HepG2 (cell line): ENCODE measurements at regions not wholly inside any gene's neighbourhood (a gene's known extent, or its start where the extent isn't known, plus 50 kb on each side); places are given as distances from the start of the nearest gene placed in this dataset.

Source experiments
- ATAC-seq: fragments of 200-7000 bp; cut with Tn5 transposase; 3 replicates; pipeline ENCODE4 v1.9.1; 2020; ENCODE audit warnings: mild to moderate bottlenecking, moderate library complexity
- BruUV-seq: library from RNA; stranded (reverse); fragments of 400-500 nt; replicated peaks from 2 replicates; lab custom pipeline; 2021; lab: Mats Ljungman, UMichigan
- CTCF ChIA-PET: fragments of 300-600 bp; formaldehyde crosslinking; extraction: SDS; loops from one replicate; lab custom pipeline; 2021; ENCODE audit warnings: low total read pairs, inconsistent platforms, low intra/inter-chr PET ratio; lab: Yijun Ruan, JAX
- POLR2A ChIA-PET: fragments of 350-600 bp; sonication (Branson Sonifier 250); formaldehyde crosslinking; loops from one replicate; lab custom pipeline; 2020; ENCODE audit warnings: antibody characterized with exemption, inconsistent platforms; lab: Yijun Ruan, JAX
- DNase-seq: peaks from one replicate; pipeline ENCODE4 v3.0.0-alpha.2; 2015; ENCODE audit warnings: low spot score
- FAIRE-seq: peaks from 3 replicates; lab custom pipeline; 2011; peaks lifted over from hg19 to GRCh38; lab: Jason Lieb, UNC
- H2AFZ ChIP-seq: one replicate; pipeline ENCODE4 v1.6.1; 2011; ENCODE audit warnings: low read length, inconsistent platforms
- H3K27ac ChIP-seq: fragments of 300-600 bp; 3 replicates; pipeline ENCODE4 v1.8.0; 2011; ENCODE audit warnings: mixed run types, mild to moderate bottlenecking, mixed read lengths, low read length, inconsistent platforms; ENCODE audit not compliant: insufficient read depth; ENCODE audit errors: extremely low read length
- H3K27me3 ChIP-seq, 2 experiments: fragments of 200-600 bp in 1 of 2; 2 replicates in 1 of 2; 3 replicates in 1 of 2; pipeline versions ENCODE4 v1.6.0 to v1.8.0; 2011; ENCODE audit warnings: low read length in 2 of 2, mild to moderate bottlenecking in 2 of 2, moderate library complexity in 2 of 2, inconsistent platforms in 1 of 2; ENCODE audit not compliant: insufficient read depth in 2 of 2, control insufficient read depth in 1 of 2
- H3K36me3 ChIP-seq, 2 experiments: fragments of 200-600 bp in 1 of 2; replicated peaks in 1 of 2; 2 replicates in 1 of 2; 3 replicates in 1 of 2; pipeline versions ENCODE4 v1.5.1 to v1.8.0; 2011; ENCODE audit warnings: low read length in 2 of 2, inconsistent platforms in 1 of 2; ENCODE audit not compliant: insufficient read depth in 2 of 2, control insufficient read depth in 1 of 2
- H3K4me1 ChIP-seq: 2 replicates; pipeline ENCODE4 v1.5.1; 2012; ENCODE audit warnings: low read length, inconsistent platforms; ENCODE audit not compliant: insufficient read depth
- H3K4me2 ChIP-seq: 2 replicates; pipeline ENCODE4 v1.6.0; 2011; ENCODE audit warnings: low read depth, low read length, inconsistent platforms
- H3K4me3 ChIP-seq, 3 experiments: fragments of 200-600 bp in 1 of 3; sonication (generic), shearing (Covaris generic) in 1 of 3; replicated peaks in 1 of 3; 2 replicates each; pipeline ENCODE4 v1.5.1; 2011 to 2016; ENCODE audit warnings: low read length in 3 of 3, inconsistent platforms in 2 of 3, low read depth in 2 of 3, mild to moderate bottlenecking in 2 of 3, control low read depth in 1 of 3, mixed read lengths in 1 of 3; ENCODE audit not compliant: insufficient read depth in 1 of 3
- H3K79me2 ChIP-seq: one replicate; pipeline ENCODE4 v1.6.1; 2011; ENCODE audit warnings: low read length, inconsistent platforms; ENCODE audit not compliant: insufficient read depth
- H3K9ac ChIP-seq: 2 replicates; pipeline ENCODE4 v1.6.0; 2011; ENCODE audit warnings: mild to moderate bottlenecking, low read depth, low read length, inconsistent platforms; ENCODE audit not compliant: insufficient read depth
- H3K9me3 ChIP-seq: 2 replicates; pipeline ENCODE4 v1.5.1; 2012; ENCODE audit warnings: mild to moderate bottlenecking, low read length
- H4K20me1 ChIP-seq: 2 replicates; pipeline ENCODE4 v1.6.0; 2011; ENCODE audit warnings: inconsistent platforms, mild to moderate bottlenecking, low read length, moderate library complexity; ENCODE audit not compliant: insufficient read depth
- FOXK2 ChIP-seq: fragments of 450-650 bp; IDR thresholded peaks from 2 replicates; pipeline ENCODE4 v1.6.1; 2016
- GABPA ChIP-seq, 2 experiments: IDR thresholded peaks; 2 replicates each; pipeline ENCODE4 v1.6.1; 2011 to 2016; ENCODE audit warnings: low read depth in 2 of 2, low read length in 1 of 2, missing biosample characterization in 1 of 2, missing genetic modification characterization in 1 of 2
- KLF12 ChIP-seq: sonication (generic); formaldehyde crosslinking; IDR thresholded peaks from 2 replicates; pipeline ENCODE4 v1.4.0; 2020; ENCODE audit warnings: missing genetic modification reagents, borderline replicate concordance
- SOX13 ChIP-seq, 3 experiments: fragments of 450-650 bp in 1 of 3; sonication (generic) in 1 of 3; formaldehyde crosslinking in 1 of 3; IDR thresholded peaks in 2 of 3; conservative IDR thresholded peaks in 1 of 3; 2 replicates each; pipeline versions ENCODE4 v1.5.0 to v1.6.1; 2016 to 2020; ENCODE audit warnings: antibody characterized with exemption in 1 of 3, mild to moderate bottlenecking in 1 of 3, missing compliant biosample characterization in 1 of 3, missing genetic modification reagents in 1 of 3, moderate library complexity in 1 of 3
- TOPORS ChIP-seq: sonication (generic); formaldehyde crosslinking; IDR thresholded peaks from 2 replicates; pipeline ENCODE4 v1.8.0; 2023; ENCODE audit warnings: mild to moderate bottlenecking, missing genetic modification reagents
- ZBTB21 ChIP-seq: sonication (generic); formaldehyde crosslinking; IDR thresholded peaks from 2 replicates; pipeline ENCODE4 v1.4.0; 2020; ENCODE audit warnings: missing genetic modification reagents
- ZGPAT ChIP-seq: IDR thresholded peaks from 2 replicates; pipeline ENCODE4 v1.6.1; 2016; ENCODE audit warnings: mild to moderate bottlenecking
- ZKSCAN8 ChIP-seq: IDR thresholded peaks from 2 replicates; pipeline ENCODE4 v1.6.1; 2016; ENCODE audit warnings: borderline replicate concordance, missing genetic modification reagents, missing compliant biosample characterization
- ZNF10 ChIP-seq: sonication (generic); formaldehyde crosslinking; IDR thresholded peaks from 2 replicates; pipeline ENCODE4 v1.4.0; 2020; ENCODE audit warnings: mild to moderate bottlenecking, low read depth, missing genetic modification reagents, borderline replicate concordance
- ZNF33B ChIP-seq: sonication (generic); formaldehyde crosslinking; IDR thresholded peaks from 2 replicates; pipeline ENCODE4 v1.5.1; 2020; ENCODE audit warnings: mild to moderate bottlenecking, missing genetic modification reagents
- ZNF382 ChIP-seq: sonication (generic); formaldehyde crosslinking; IDR thresholded peaks from 2 replicates; pipeline ENCODE4 v1.5.0; 2020; ENCODE audit warnings: missing genetic modification reagents, mild to moderate bottlenecking, borderline replicate concordance
- ZNF7 ChIP-seq: IDR thresholded peaks from 2 replicates; pipeline ENCODE4 v1.6.1; 2016; ENCODE audit warnings: missing biosample characterization, missing genetic modification reagents
- WGBS: methylation state at CpG from one replicate; pipeline ENCODE4 v1.1.6; 2017; ENCODE audit warnings: low lambda C conversion rate; 5-methylcytosine and 5-hydroxymethylcytosine counted together
- in situ Hi-C: cut with HindIII; loops from 2 replicates; pipeline ENCODE4 v1.10.0; 2017; ENCODE audit warnings: low pct_unique_long_range_greater_than_20kb; ENCODE audit not compliant: extremely low pct_ligation_motif_present
- intact Hi-C: fragments of 100-400 bp; cut with micrococcal nuclease; formaldehyde crosslinking; loops from one replicate; pipeline ENCODE4 v1.10.0; 2022; ENCODE audit not compliant: unreplicated experiment

DNA sequence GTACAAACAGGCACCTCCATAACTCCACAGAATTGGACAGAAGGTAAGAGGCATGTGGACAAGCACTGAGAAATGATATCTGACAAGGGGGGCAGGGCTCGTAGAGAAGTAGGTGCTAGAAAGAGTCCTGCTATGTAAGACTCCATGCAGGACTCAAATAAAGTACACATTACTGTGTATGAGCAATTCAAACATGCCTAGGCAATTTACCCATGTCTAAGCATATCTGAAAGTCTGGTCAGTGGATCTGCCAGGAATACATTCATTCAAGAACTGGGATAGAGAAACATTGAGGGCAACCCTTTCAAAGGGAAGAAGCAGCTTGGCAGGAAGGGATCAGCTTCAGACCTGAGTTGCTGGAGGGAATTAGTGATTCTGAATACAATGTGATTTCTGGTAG, 174.1 kb upstream of the MCTP2 start:
- DNase-seq (no peak), ATAC-seq (no peak), FAIRE-seq (no peak)
- no TSS peak for BruUV-seq
- H3K9ac ChIP-seq: no peak overlapping the region
- POLR2A ChIA-PET: no interaction called here
- H3K4me2 ChIP-seq: no peak overlapping the region
- no peaks in the 10 kb centered on the region for H3K9me3 ChIP-seq
- in situ Hi-C loops: no loop called here
- H2AFZ ChIP-seq: no peak overlapping the region
- CTCF ChIA-PET: no interaction called here
- intact Hi-C loops: no loop called here
- H3K4me3 ChIP-seq: no peak overlapping the region
- H3K27ac ChIP-seq: no peak overlapping the region
- H4K20me1 ChIP-seq: no peaks in the 10 kb centered on the region
- WGBS: 0% methylated on average over 1 of the region's 1 CpG
- no peaks in the 10 kb centered on the region for H3K27me3 ChIP-seq
- no peaks in the 10 kb centered on the region for H3K36me3 ChIP-seq
- H3K79me2 ChIP-seq: no peaks in the 10 kb centered on the region
- H3K4me1 ChIP-seq: no peaks in the 10 kb centered on the region
- TF ChIP-seq GABPA (IDR thresholded peaks at IDR 0.05; ENCODE audit: low read depth, low read length): no peak
- TF ChIP-seq GABPA (CRISPR knock-in tag; IDR thresholded peaks at IDR 0.05; ENCODE audit: low read depth): no peak
- TF ChIP-seq ZNF7: no peak
- TF ChIP-seq ZBTB21 (CRISPR knock-in tag): no peak
- no peak for TF ChIP-seq ZNF10 (CRISPR knock-in tag)
- TF ChIP-seq KLF12 (CRISPR knock-in tag): no peak
- no peak for TF ChIP-seq ZNF382 (CRISPR knock-in tag)
- no peak for TF ChIP-seq FOXK2
- no peak for TF ChIP-seq ZGPAT (CRISPR knock-in tag)

- no TSS peak for BruUV-seq
- ATAC-seq: no peak
- FAIRE-seq: no peak
- no peaks in the 10 kb centered on the region for H3K9me3 ChIP-seq
- POLR2A ChIA-PET: no interaction called here
- H3K4me3 ChIP-seq: no peak overlapping the region
- H3K36me3 ChIP-seq: no peaks in the 10 kb centered on the region
- H3K4me1 ChIP-seq: no peaks in the 10 kb centered on the region
- H3K27me3 ChIP-seq: no peaks in the 10 kb centered on the region
- no peak overlapping the region for H3K4me2 ChIP-seq
- CTCF ChIA-PET: no interaction called here
- H3K79me2 ChIP-seq: no peaks in the 10 kb centered on the region
- no peak overlapping the region for H3K27ac ChIP-seq
- no peak for TF ChIP-seq ZKSCAN8
- TF ChIP-seq TOPORS (CRISPR knock-in tag): no peak
- no peak for TF ChIP-seq ZNF33B (CRISPR knock-in tag)
- no peak for TF ChIP-seq SOX13 (IDR thresholded peaks at IDR 0.05)
- TF ChIP-seq SOX13 (CRISPR knock-in tag; conservative IDR thresholded peaks at IDR 0.05 in 1 of 2, IDR thresholded peaks at IDR 0.05 in 1 of 2): no peak
- TF ChIP-seq, all 625 proteins: peak for 0
- in situ Hi-C loops: no loop called here
- DNase-seq: no peak
- H2AFZ ChIP-seq: no peak overlapping the region
- no peaks in the 10 kb centered on the region for H4K20me1 ChIP-seq
- intact Hi-C loops: no loop called here
- H3K9ac ChIP-seq: no peak overlapping the region
Measured at GRCh38 chr15:94056314-94056713, 175.0 kb upstream of the MCTP2 start.
